Loucy (cell line): ENCODE measurements at regions not wholly inside any gene's neighbourhood (a gene's known extent, or its start where the extent isn't known, plus 50 kb on each side); places are given as distances from the start of the nearest gene placed in this dataset.

ENCODE experiments used
- EZH2phosphoT487 ChIP-seq: fragments of 200-600 bp; IDR thresholded peaks from 2 replicates; pipeline ENCODE4 v1.6.1; 2018; ENCODE audit warnings: antibody characterized with exemption, mild to moderate bottlenecking, moderate library complexity, borderline replicate concordance
- TF ChIP-seq, protein P1 (sequence below): fragments of 200-600 bp; sonication (generic); conservative IDR thresholded peaks from 2 replicates; pipeline ENCODE4 v1.5.1; 2014; ENCODE audit warnings: mild to moderate bottlenecking, antibody characterized with exemption, low read length

- TF ChIP-seq, protein P1, sequence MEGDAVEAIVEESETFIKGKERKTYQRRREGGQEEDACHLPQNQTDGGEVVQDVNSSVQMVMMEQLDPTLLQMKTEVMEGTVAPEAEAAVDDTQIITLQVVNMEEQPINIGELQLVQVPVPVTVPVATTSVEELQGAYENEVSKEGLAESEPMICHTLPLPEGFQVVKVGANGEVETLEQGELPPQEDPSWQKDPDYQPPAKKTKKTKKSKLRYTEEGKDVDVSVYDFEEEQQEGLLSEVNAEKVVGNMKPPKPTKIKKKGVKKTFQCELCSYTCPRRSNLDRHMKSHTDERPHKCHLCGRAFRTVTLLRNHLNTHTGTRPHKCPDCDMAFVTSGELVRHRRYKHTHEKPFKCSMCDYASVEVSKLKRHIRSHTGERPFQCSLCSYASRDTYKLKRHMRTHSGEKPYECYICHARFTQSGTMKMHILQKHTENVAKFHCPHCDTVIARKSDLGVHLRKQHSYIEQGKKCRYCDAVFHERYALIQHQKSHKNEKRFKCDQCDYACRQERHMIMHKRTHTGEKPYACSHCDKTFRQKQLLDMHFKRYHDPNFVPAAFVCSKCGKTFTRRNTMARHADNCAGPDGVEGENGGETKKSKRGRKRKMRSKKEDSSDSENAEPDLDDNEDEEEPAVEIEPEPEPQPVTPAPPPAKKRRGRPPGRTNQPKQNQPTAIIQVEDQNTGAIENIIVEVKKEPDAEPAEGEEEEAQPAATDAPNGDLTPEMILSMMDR: no peak
- TF ChIP-seq EZH2phosphoT487: no peak
These were observed 334.7 kb upstream of the CHAC2 start for GRCh38 chr2:53432936-53433335.
